ENCODE measurements at regions not wholly inside any gene's neighbourhood (a gene's known extent, or its start where the extent isn't known, plus 50 kb on each side); places are given as distances from the start of the nearest gene placed in this dataset.

GRCh38 chr7:157467496-157468212, 130.8 kb downstream of the DNAJB6 start:
- Histone ChIP-seq H3K27me3 (ENCODE audit: insufficient read depth) (no peaks in the 10 kb centered on the region), H3K27ac (ENCODE audit: low read depth in 2 of 2, low read length in 1 of 2) (no peak overlapping the region), H3K36me3 (replicated peaks in 1 of 2; ENCODE audit: control insufficient read depth in 1 of 2, insufficient read depth in 2 of 2, low read length in 1 of 2) (no peaks in the 10 kb centered on the region), H3K9me2 (no peaks in the 10 kb centered on the region), H3K9me3 (no peaks in the 10 kb centered on the region), H3K79me2 (ENCODE audit: insufficient read depth) (no peaks in the 10 kb centered on the region), H2AFZ (ENCODE audit: low read depth) (no peak overlapping the region), H3K9ac (no peak overlapping the region), H3K4me1 (ENCODE audit: control insufficient read depth in 1 of 2, insufficient read depth in 2 of 2, low read depth in 1 of 2, low read length in 1 of 2) (peaks cover 0 to 11% of the 10 kb centered on the region in 2 experiments; a peak in 1 of 4 replicates), H3K4me2 (no peak overlapping the region), H3F3A (replicated peaks; ENCODE audit: insufficient read depth) (no peaks in the 10 kb centered on the region), H4K20me1 (ENCODE audit: insufficient read depth) (no peaks in the 10 kb centered on the region), H3K4me3 (ENCODE audit: low read depth in 2 of 2, low read length in 1 of 2) (no peak overlapping the region)
- ChIA-PET CTCF (no interaction called here), POLR2A (no interaction called here)
- no peak for DNase-seq
- TF ChIP-seq NFIC (IDR thresholded peaks at IDR 0.05; ENCODE audit: borderline replicate concordance) (no peak), JUND (IDR thresholded peaks at IDR 0.05) (no peak), ELF1 (IDR thresholded peaks at IDR 0.05) (no peak), RAD21 (IDR thresholded peaks at IDR 0.05; ENCODE audit: low read length) (no peak), CHD2 (IDR thresholded peaks at IDR 0.05; ENCODE audit: low read length, partially characterized antibody) (no peak), TAF1 (IDR thresholded peaks at IDR 0.05; ENCODE audit: borderline replicate concordance, low read depth, low read length) (no peak), GATA2 (CRISPR knock-in tag; IDR thresholded peaks at IDR 0.05) (no peak), CTCF (IDR thresholded peaks at IDR 0.05) (no peak), NRF1 (IDR thresholded peaks at IDR 0.05; ENCODE audit: low read depth, low read length) (no peak), FOSL2 (IDR thresholded peaks at IDR 0.05; ENCODE audit: borderline replicate concordance, low read depth) (no peak), TCF12 (IDR thresholded peaks at IDR 0.05) (no peak), ZBTB33 (IDR thresholded peaks at IDR 0.05; ENCODE audit: borderline replicate concordance, low read depth) (no peak), REST (IDR thresholded peaks at IDR 0.05; ENCODE audit: low read depth, low read length) (no peak), SMC3 (IDR thresholded peaks at IDR 0.05; ENCODE audit: low read depth, low read length) (no peak), POLR2AphosphoS5 (IDR thresholded peaks at IDR 0.05; ENCODE audit: low read depth, low read length) (no peak), IRF3 (IDR thresholded peaks at IDR 0.05; ENCODE audit: low read depth, low read length) (no peak), SIN3A (IDR thresholded peaks at IDR 0.05; ENCODE audit: borderline replicate concordance, low read depth, low read length) (no peak), GABPA (IDR thresholded peaks at IDR 0.05; ENCODE audit: low read depth) (no peak), FOXJ3 (CRISPR knock-in tag; IDR thresholded peaks at IDR 0.05) (no peak), MEF2A (IDR thresholded peaks at IDR 0.05; ENCODE audit: borderline replicate concordance, low read depth) (no peak)
- WGBS (ENCODE audit: low lambda C conversion rate): 66% methylated on average over 26 of the region's 26 CpGs

All from SK-N-SH (cell line).